GM23248 (cell line): ENCODE measurements at regions not wholly inside any gene's neighbourhood (a gene's known extent, or its start where the extent isn't known, plus 50 kb on each side); places are given as distances from the start of the nearest gene placed in this dataset.

ENCODE experiments used
- EZH2 ChIP-seq: fragments of 200-600 bp; sonication (generic); IDR thresholded peaks from 2 replicates; pipeline ENCODE4 v1.6.1; 2018; ENCODE audit warnings: antibody characterized with exemption, mild to moderate bottlenecking; ENCODE audit not compliant: insufficient read depth, poor library complexity, severe bottlenecking
- EZH2phosphoT487 ChIP-seq: fragments of 200-600 bp; sonication (generic); IDR thresholded peaks from 2 replicates; pipeline ENCODE4 v1.6.1; 2018; ENCODE audit warnings: antibody characterized with exemption, moderate library complexity, mild to moderate bottlenecking, low read depth; ENCODE audit not compliant: insufficient read depth

GRCh38 chr6:148225871-148226270, 116.8 kb upstream of the SASH1 start:
- no peak for TF ChIP-seq EZH2
- TF ChIP-seq EZH2phosphoT487: no peak
